GM10266 (cell line): ENCODE measurements at regions not wholly inside any gene's neighbourhood (a gene's known extent, or its start where the extent isn't known, plus 50 kb on each side); places are given as distances from the start of the nearest gene placed in this dataset.

Source experiments
- DNase-seq: peaks from one replicate; pipeline ENCODE4 v3.0.0; 2012; ENCODE audit errors: extremely low spot score
- TF ChIP-seq, protein P1 (sequence below): IDR thresholded peaks from 2 replicates; pipeline ENCODE4 v1.5.1; 2012; ENCODE audit warnings: mild to moderate bottlenecking, low read depth; ENCODE audit not compliant: control insufficient read depth, insufficient read depth; ENCODE audit errors: missing control alignments

DNA sequence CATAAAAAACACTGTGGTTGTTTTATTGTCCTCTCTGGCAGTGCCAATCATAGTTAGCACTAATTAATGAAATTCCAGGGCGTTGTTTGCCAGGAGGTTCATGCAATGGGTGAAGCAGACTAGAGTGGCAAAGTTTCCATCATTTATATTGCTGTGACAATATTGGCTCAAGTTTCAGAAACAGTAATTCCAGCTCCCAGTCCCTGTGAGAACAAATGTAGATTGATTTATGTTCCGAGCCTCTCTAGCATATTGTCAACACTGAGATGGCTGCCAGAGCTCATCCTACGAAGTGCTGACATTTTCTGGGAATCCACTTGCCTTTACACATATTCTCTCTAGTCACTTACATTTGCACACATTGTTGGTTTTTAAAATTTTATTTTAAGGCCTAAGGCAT lies 440.0 kb upstream of the IGFBP7 start:
- no peak for DNase-seq
- TF ChIP-seq, protein P1, sequence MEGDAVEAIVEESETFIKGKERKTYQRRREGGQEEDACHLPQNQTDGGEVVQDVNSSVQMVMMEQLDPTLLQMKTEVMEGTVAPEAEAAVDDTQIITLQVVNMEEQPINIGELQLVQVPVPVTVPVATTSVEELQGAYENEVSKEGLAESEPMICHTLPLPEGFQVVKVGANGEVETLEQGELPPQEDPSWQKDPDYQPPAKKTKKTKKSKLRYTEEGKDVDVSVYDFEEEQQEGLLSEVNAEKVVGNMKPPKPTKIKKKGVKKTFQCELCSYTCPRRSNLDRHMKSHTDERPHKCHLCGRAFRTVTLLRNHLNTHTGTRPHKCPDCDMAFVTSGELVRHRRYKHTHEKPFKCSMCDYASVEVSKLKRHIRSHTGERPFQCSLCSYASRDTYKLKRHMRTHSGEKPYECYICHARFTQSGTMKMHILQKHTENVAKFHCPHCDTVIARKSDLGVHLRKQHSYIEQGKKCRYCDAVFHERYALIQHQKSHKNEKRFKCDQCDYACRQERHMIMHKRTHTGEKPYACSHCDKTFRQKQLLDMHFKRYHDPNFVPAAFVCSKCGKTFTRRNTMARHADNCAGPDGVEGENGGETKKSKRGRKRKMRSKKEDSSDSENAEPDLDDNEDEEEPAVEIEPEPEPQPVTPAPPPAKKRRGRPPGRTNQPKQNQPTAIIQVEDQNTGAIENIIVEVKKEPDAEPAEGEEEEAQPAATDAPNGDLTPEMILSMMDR, result no peak

DNA sequence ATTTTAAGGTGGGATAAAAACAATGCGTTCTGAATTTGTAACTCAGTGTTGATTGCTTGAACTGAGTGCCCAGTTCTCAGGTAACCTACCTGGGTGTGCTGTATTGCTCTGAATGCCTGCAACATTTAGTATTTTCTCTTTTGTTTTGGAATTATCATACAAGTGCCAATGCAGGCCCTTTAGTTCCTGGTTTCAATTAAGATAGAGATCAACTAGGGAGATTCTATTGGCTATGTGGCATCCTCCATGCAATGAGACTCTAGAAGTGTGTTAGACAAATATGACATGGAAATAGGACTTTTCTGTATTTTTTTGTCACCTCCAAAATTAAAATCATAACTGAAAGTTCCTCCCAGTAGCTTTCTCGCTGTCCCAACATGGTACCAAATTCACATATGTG lies 438.7 kb upstream of the IGFBP7 start:
- no peak for DNase-seq
- TF ChIP-seq, protein P1, result no peak

- no peak for DNase-seq
- TF ChIP-seq, protein P1, result no peak
These were observed 434.8 kb upstream of the IGFBP7 start for GRCh38 chr4:57544811-57545654.

- TF ChIP-seq, protein P1, result no peak
- DNase-seq, result no peak
These were observed 394.8 kb upstream of the IGFBP7 start for GRCh38 chr4:57504797-57505530.

DNA sequence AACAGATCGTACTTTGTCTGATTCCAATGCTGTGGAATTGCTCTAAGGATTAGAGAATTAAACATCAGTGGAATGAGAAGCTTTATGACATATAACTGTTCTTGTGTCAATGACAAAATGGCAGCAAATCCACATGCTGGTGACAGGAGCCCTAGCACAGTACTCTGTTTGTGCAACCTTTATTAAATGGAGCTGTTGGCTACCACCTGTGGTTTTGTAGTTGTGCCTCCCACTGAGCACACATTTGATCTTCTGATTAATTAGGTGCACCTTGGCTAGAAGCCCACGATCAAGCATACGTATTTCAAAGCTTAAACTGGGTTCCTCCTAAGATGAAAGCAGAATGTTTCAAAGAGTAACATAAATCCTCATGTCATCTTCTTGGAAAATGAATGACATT lies 394.0 kb upstream of the IGFBP7 start:
- no peak for DNase-seq
- TF ChIP-seq, protein P1, result no peak

- no peak for DNase-seq
- TF ChIP-seq, protein P1, result no peak
These were observed 391.5 kb upstream of the IGFBP7 start for GRCh38 chr4:57501720-57502119.

GRCh38 chr4:57499786-57500185 lies 389.6 kb upstream of the IGFBP7 start:
- DNase-seq, result no peak
- TF ChIP-seq, protein P1, result no peak
